DOHH2 (cell line): ENCODE measurements at regions not wholly inside any gene's neighbourhood (a gene's known extent, or its start where the extent isn't known, plus 50 kb on each side); places are given as distances from the start of the nearest gene placed in this dataset.
"Not testable (repeated sequence)": the region's sequence is repeated elsewhere in the genome, so short reads cannot be mapped to it uniquely, and the experiment has no call there.

Experiments
- H3F3A ChIP-seq: fragments of 200-600 bp; sonication (generic), shearing (Covaris generic); 2 replicates; pipeline ENCODE4 v1.6.0; 2016; ENCODE audit warnings: antibody characterized with exemption, mild to moderate bottlenecking; ENCODE audit not compliant: control insufficient read depth, insufficient read depth
- H3K27ac ChIP-seq: fragments of 200-600 bp; sonication (generic); 2 replicates; pipeline ENCODE4 v1.5.1; 2014; ENCODE audit warnings: low read depth, mild to moderate bottlenecking, low read length, moderate library complexity
- H3K27me3 ChIP-seq: fragments of 200-600 bp; sonication (generic); 2 replicates; pipeline ENCODE4 v1.6.1; 2014; ENCODE audit warnings: mild to moderate bottlenecking, low read length, mixed read lengths; ENCODE audit not compliant: control insufficient read depth
- H3K36me3 ChIP-seq: fragments of 200-600 bp; sonication (generic); 2 replicates; pipeline ENCODE4 v1.6.1; 2014; ENCODE audit warnings: mild to moderate bottlenecking, low read length, moderate library complexity, mixed read lengths; ENCODE audit not compliant: control insufficient read depth
- H3K4me1 ChIP-seq: fragments of 200-600 bp; sonication (generic); 2 replicates; pipeline ENCODE4 v1.6.1; 2014; ENCODE audit warnings: mild to moderate bottlenecking, low read length, mixed read lengths; ENCODE audit not compliant: control insufficient read depth
- H3K4me2 ChIP-seq: fragments of 200-600 bp; sonication (generic); 2 replicates; pipeline ENCODE4 v1.6.0; 2014; ENCODE audit warnings: mild to moderate bottlenecking, low read length, moderate library complexity
- H3K4me3 ChIP-seq: fragments of 200-600 bp; sonication (generic); 2 replicates; pipeline ENCODE4 v1.5.1; 2014; ENCODE audit warnings: mild to moderate bottlenecking, low read length, mixed read lengths
- H3K79me2 ChIP-seq: fragments of 200-600 bp; sonication (generic); 2 replicates; pipeline ENCODE4 v1.6.1; 2014; ENCODE audit warnings: mild to moderate bottlenecking, low read length, mixed read lengths; ENCODE audit not compliant: control insufficient read depth
- H3K9me2 ChIP-seq: fragments of 200-600 bp; sonication (generic); replicated peaks from 2 replicates; pipeline ENCODE4 v1.6.1; 2014; ENCODE audit warnings: mild to moderate bottlenecking, low read length, mixed read lengths; ENCODE audit not compliant: control insufficient read depth
- H3K9me3 ChIP-seq: fragments of 200-600 bp; sonication (generic); 2 replicates; pipeline ENCODE4 v1.6.1; 2014; ENCODE audit warnings: antibody characterized with exemption, low read length, mixed read lengths; ENCODE audit not compliant: control insufficient read depth, insufficient read depth
- H4K20me1 ChIP-seq: fragments of 200-600 bp; sonication (generic); 2 replicates; pipeline ENCODE4 v1.6.0; 2014; ENCODE audit warnings: low read depth, mild to moderate bottlenecking, antibody characterized with exemption, low read length, moderate library complexity; ENCODE audit not compliant: control insufficient read depth, insufficient read depth
- CTCF ChIP-seq: fragments of 200-600 bp; sonication (generic); IDR thresholded peaks from one replicate; pipeline ENCODE4 v1.5.1; 2014; ENCODE audit warnings: antibody characterized with exemption, mild to moderate bottlenecking, low read depth, low read length; ENCODE audit not compliant: poor library complexity, severe bottlenecking
- EZH2phosphoT487 ChIP-seq: fragments of 200-600 bp; sonication (generic); IDR thresholded peaks from 2 replicates; pipeline ENCODE4 v1.6.1; 2017; ENCODE audit warnings: borderline replicate concordance, mild to moderate bottlenecking, antibody characterized with exemption, low read length, moderate library complexity, mixed read lengths

- H3K4me3 ChIP-seq = no peak overlapping the region
- H3K4me1 ChIP-seq = no peaks in the 10 kb centered on the region
- H3K9me3 ChIP-seq = peaks cover 7% of the 10 kb centered on the region; the same call in 1 of the 2 replicates
- H3K4me2 ChIP-seq = no peak overlapping the region
- H3K9me2 ChIP-seq = no peaks in the 10 kb centered on the region
- H4K20me1 ChIP-seq = no peaks in the 10 kb centered on the region
- H3K36me3 ChIP-seq = no peaks in the 10 kb centered on the region
- H3K27me3 ChIP-seq = no peaks in the 10 kb centered on the region
- no peak overlapping the region for H3K27ac ChIP-seq
- H3F3A ChIP-seq = no peaks in the 10 kb centered on the region
- no peaks in the 10 kb centered on the region for H3K79me2 ChIP-seq
- TF ChIP-seq CTCF (no peak), EZH2phosphoT487 (no peak)
Measured at GRCh38 chr17:22718689-22719088, 1026.4 kb downstream of the KCNJ18 start.

GRCh38 chr17:22741066-22741465, 1048.7 kb downstream of the KCNJ18 start:
- not testable (repeated sequence) for H3K4me1 ChIP-seq, H3K27me3 ChIP-seq, H4K20me1 ChIP-seq, H3K9me2 ChIP-seq, H3K9me3 ChIP-seq, H3K27ac ChIP-seq, H3K4me2 ChIP-seq, H3K36me3 ChIP-seq, H3K4me3 ChIP-seq, H3F3A ChIP-seq, H3K79me2 ChIP-seq
